ENCODE measurements at regions not wholly inside any gene's neighbourhood (a gene's known extent, or its start where the extent isn't known, plus 50 kb on each side); places are given as distances from the start of the nearest gene placed in this dataset.

DNA sequence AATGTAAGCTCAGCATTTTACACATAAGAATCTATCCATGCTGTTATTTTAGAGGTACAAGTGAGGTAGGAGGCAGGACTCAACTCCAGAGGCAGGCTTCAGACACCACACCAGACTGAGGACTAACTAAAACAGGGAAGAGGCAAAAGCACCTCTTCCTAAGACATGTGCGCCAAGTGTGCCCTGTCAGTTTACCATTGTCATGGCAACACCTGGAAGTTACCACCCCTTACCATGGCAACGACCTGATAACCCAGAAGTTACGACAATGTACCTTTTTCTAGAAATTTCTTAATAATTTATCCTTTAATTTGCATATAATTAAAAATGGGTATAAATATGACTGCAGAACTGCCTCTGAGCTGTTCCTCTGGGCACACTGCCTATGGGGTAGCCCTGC lies 160.1 kb downstream of the FAM124B start:
- CTCF ChIA-PET: interaction anchor here (1.0 kb wide), 1 partner anchor 19 kb away, joined by 4 read pairs; no protein-coding TSS in a partner anchor
- TF ChIP-seq, protein P1, sequence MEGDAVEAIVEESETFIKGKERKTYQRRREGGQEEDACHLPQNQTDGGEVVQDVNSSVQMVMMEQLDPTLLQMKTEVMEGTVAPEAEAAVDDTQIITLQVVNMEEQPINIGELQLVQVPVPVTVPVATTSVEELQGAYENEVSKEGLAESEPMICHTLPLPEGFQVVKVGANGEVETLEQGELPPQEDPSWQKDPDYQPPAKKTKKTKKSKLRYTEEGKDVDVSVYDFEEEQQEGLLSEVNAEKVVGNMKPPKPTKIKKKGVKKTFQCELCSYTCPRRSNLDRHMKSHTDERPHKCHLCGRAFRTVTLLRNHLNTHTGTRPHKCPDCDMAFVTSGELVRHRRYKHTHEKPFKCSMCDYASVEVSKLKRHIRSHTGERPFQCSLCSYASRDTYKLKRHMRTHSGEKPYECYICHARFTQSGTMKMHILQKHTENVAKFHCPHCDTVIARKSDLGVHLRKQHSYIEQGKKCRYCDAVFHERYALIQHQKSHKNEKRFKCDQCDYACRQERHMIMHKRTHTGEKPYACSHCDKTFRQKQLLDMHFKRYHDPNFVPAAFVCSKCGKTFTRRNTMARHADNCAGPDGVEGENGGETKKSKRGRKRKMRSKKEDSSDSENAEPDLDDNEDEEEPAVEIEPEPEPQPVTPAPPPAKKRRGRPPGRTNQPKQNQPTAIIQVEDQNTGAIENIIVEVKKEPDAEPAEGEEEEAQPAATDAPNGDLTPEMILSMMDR (IDR thresholded peaks at IDR 0.05; ENCODE audit: control extremely low read depth, extremely low read depth, low read depth, missing control alignments): no peak
- DNase-seq (ENCODE audit: extremely low spot score): no peak
- POLR2A ChIA-PET: no interaction called here

GRCh38 chr2:224241001-224241400 lies 160.9 kb downstream of the FAM124B start:
- DNase-seq (ENCODE audit: extremely low spot score): no peak
- POLR2A ChIA-PET: no interaction called here

GRCh38 chr2:224223851-224224555 lies 177.9 kb downstream of the FAM124B start:
- no peak for DNase-seq (ENCODE audit: extremely low spot score)
- CTCF ChIA-PET: interaction anchor here (1.5 kb wide), 1 partner anchor 18 kb away, joined by 4 read pairs; no protein-coding TSS in a partner anchor
- TF ChIP-seq, protein P1 (IDR thresholded peaks at IDR 0.05; ENCODE audit: control extremely low read depth, extremely low read depth, low read depth, missing control alignments): no peak
- POLR2A ChIA-PET: no interaction called here

More at GRCh38 chr2:224241001-224241400, 160.9 kb downstream of the FAM124B start:
- CTCF ChIA-PET: no interaction called here
- TF ChIP-seq, protein P1 (IDR thresholded peaks at IDR 0.05; ENCODE audit: control extremely low read depth, extremely low read depth, low read depth, missing control alignments): no peak

DNA sequence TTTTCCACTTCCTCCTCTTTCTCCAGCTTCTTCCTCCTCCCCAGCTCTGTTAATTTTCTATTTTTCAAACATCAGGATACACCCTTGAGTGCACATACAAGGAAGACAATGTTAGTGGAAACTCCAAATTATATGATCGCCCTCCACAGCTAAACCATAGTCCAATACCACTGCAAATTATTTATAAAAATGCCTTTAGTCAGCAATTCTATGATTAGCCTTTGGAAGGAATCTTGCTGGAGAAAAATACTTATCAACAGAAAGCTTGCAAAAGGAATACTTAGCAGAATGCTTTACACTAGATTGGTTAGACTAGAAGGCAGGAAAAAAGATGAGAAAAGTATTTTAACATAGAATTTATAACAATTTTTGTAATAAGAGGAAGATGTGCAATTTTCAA lies 178.9 kb downstream of the FAM124B start:
- TF ChIP-seq, protein P1 (IDR thresholded peaks at IDR 0.05; ENCODE audit: control extremely low read depth, extremely low read depth, low read depth, missing control alignments): no peak
- no peak for DNase-seq (ENCODE audit: extremely low spot score)
- POLR2A ChIA-PET: no interaction called here
- CTCF ChIA-PET: interaction anchor here (1.3 to 1.5 kb wide), 2 partner anchors 15 to 19 kb away, joined by 3 to 4 read pairs; no protein-coding TSS in a partner anchor

DNA sequence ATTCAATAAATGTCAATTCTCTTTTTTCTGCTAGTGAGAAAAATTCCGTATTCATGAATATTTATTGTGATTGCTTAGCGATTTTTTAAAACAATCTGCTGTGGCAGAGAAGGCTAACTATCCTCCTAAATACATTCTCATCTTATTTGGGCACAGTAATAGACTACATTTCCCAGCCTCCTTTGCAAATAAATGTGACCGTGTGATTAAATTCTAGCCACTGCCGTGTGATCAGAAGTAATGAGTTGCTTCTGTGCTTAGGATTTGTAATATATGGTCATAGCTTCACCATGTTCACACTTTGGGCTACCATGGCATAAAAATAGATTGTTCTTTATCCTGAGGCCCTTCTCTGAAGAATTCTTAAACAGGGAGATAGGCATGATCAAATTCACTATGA lies 179.6 kb downstream of the FAM124B start:
- ChIA-PET CTCF (interaction anchor here (1.3 kb wide), 1 partner anchor 14 kb away, joined by 3 read pairs; no protein-coding TSS in a partner anchor), POLR2A (no interaction called here)
- TF ChIP-seq, protein P1 (IDR thresholded peaks at IDR 0.05; ENCODE audit: control extremely low read depth, extremely low read depth, low read depth, missing control alignments): no peak
- DNase-seq (ENCODE audit: extremely low spot score): no peak

DNA sequence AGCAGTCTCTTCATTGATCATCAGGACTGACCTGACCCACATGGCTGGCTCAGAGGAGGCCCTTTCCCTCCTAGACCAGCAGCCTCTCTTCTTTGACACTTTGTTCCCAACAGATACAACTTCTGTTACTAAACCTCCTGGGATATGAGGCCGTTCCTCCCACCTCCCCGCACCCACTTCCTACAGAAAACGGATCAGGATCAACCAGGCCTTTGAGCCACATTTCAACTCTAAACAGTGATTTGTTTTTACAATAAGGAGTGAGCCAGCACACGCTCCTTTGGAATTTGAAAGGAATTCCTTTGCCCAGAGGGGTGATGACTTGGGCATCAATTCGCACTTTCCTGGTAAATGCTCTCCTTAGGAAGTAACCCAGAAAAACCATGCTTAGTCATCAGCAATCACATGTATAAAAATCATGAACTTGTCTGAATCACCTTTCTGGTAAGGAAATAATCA lies 180.4 kb downstream of the FAM124B start:
- POLR2A ChIA-PET: no interaction called here
- DNase-seq (ENCODE audit: extremely low spot score): no peak
- CTCF ChIA-PET: no interaction called here
- TF ChIP-seq, protein P1 (IDR thresholded peaks at IDR 0.05; ENCODE audit: control extremely low read depth, extremely low read depth, low read depth, missing control alignments): no peak
